Endothelial cell (in vitro differentiated cells): ENCODE measurements at regions not wholly inside any gene's neighbourhood (a gene's known extent, or its start where the extent isn't known, plus 50 kb on each side); places are given as distances from the start of the nearest gene placed in this dataset.

Experiments used
- DNase-seq: peaks from one replicate; pipeline ENCODE4 v3.0.0; 2021; ENCODE audit warnings: low spot score
- H3K27ac Mint-ChIP-seq: one replicate; pipeline ENCODE4 v1.8.0; 2021; ENCODE audit warnings: mixed read lengths, inconsistent platforms; ENCODE audit not compliant: unreplicated experiment
- H3K27me3 Mint-ChIP-seq: one replicate; pipeline ENCODE4 v1.8.0; 2021; ENCODE audit warnings: mild to moderate bottlenecking, moderate library complexity, mixed read lengths, inconsistent platforms; ENCODE audit not compliant: unreplicated experiment
- H3K36me3 Mint-ChIP-seq: one replicate; pipeline ENCODE4 v1.8.0; 2021; ENCODE audit warnings: mild to moderate bottlenecking, low read depth, mixed read lengths, inconsistent platforms; ENCODE audit not compliant: unreplicated experiment
- H3K4me1 Mint-ChIP-seq: one replicate; pipeline ENCODE4 v1.8.0; 2021; ENCODE audit warnings: mild to moderate bottlenecking, mixed read lengths, inconsistent platforms; ENCODE audit not compliant: unreplicated experiment
- H3K4me3 Mint-ChIP-seq: one replicate; pipeline ENCODE4 v1.8.0; 2021; ENCODE audit warnings: mild to moderate bottlenecking, mixed read lengths, inconsistent platforms; ENCODE audit not compliant: unreplicated experiment
- H3K9me3 Mint-ChIP-seq: one replicate; pipeline ENCODE4 v1.8.0; 2021; ENCODE audit warnings: mixed read lengths, inconsistent platforms; ENCODE audit not compliant: unreplicated experiment
- TF ChIP-seq, protein P1 (sequence below): fragments of 200-600 bp; sonication (generic); IDR thresholded peaks from one replicate; pipeline ENCODE4 v1.5.0; 2021; ENCODE audit warnings: antibody characterized with exemption; ENCODE audit not compliant: unreplicated experiment

DNA sequence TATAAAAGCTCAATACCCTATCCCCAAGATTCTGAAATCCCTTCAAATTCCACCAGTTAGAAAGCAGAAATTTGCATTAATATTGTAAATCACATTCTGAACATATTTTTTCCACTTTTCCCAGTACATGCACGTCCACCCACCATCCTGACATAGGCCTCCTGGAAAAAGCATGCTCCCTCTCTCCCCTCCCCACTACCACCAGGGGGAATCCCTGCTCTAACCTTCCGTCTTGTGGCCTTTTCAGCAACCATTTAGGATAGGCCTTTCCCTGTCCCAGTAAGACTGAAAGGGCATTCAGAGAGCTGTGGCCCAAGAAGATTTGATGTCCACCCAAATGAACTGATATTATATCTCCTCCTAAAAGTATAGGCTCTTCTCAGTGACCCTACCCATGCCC lies 182.1 kb downstream of the ARRDC4 start:
- no peaks in the 10 kb centered on the region for H3K36me3 Mint-ChIP-seq
- H3K4me3 Mint-ChIP-seq: no peak overlapping the region
- H3K27ac Mint-ChIP-seq: no peak overlapping the region
- TF ChIP-seq, protein P1, sequence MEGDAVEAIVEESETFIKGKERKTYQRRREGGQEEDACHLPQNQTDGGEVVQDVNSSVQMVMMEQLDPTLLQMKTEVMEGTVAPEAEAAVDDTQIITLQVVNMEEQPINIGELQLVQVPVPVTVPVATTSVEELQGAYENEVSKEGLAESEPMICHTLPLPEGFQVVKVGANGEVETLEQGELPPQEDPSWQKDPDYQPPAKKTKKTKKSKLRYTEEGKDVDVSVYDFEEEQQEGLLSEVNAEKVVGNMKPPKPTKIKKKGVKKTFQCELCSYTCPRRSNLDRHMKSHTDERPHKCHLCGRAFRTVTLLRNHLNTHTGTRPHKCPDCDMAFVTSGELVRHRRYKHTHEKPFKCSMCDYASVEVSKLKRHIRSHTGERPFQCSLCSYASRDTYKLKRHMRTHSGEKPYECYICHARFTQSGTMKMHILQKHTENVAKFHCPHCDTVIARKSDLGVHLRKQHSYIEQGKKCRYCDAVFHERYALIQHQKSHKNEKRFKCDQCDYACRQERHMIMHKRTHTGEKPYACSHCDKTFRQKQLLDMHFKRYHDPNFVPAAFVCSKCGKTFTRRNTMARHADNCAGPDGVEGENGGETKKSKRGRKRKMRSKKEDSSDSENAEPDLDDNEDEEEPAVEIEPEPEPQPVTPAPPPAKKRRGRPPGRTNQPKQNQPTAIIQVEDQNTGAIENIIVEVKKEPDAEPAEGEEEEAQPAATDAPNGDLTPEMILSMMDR: no peak
- DNase-seq: peak; percentile 19
- no peaks in the 10 kb centered on the region for H3K27me3 Mint-ChIP-seq
- H3K9me3 Mint-ChIP-seq: no peaks in the 10 kb centered on the region
- no peaks in the 10 kb centered on the region for H3K4me1 Mint-ChIP-seq

- no peaks in the 10 kb centered on the region for H3K36me3 Mint-ChIP-seq
- H3K9me3 Mint-ChIP-seq: no peaks in the 10 kb centered on the region
- H3K27ac Mint-ChIP-seq: no peak overlapping the region
- H3K4me1 Mint-ChIP-seq: no peaks in the 10 kb centered on the region
- peaks cover 1% of the 10 kb centered on the region for H3K27me3 Mint-ChIP-seq
- TF ChIP-seq, protein P1: no peak
- no peak overlapping the region for H3K4me3 Mint-ChIP-seq
- DNase-seq: no peak
Measured at GRCh38 chr15:98143116-98143515, 182.6 kb downstream of the ARRDC4 start.

- DNase-seq: no peak
- Mint-ChIP-seq H3K27ac (no peak overlapping the region), H3K4me3 (no peak overlapping the region), H3K27me3 (peaks cover 1% of the 10 kb centered on the region), H3K9me3 (no peaks in the 10 kb centered on the region), H3K4me1 (no peaks in the 10 kb centered on the region), H3K36me3 (no peaks in the 10 kb centered on the region)
- TF ChIP-seq, protein P1: no peak
Measured at GRCh38 chr15:98144388-98144787, 183.9 kb downstream of the ARRDC4 start.

DNA sequence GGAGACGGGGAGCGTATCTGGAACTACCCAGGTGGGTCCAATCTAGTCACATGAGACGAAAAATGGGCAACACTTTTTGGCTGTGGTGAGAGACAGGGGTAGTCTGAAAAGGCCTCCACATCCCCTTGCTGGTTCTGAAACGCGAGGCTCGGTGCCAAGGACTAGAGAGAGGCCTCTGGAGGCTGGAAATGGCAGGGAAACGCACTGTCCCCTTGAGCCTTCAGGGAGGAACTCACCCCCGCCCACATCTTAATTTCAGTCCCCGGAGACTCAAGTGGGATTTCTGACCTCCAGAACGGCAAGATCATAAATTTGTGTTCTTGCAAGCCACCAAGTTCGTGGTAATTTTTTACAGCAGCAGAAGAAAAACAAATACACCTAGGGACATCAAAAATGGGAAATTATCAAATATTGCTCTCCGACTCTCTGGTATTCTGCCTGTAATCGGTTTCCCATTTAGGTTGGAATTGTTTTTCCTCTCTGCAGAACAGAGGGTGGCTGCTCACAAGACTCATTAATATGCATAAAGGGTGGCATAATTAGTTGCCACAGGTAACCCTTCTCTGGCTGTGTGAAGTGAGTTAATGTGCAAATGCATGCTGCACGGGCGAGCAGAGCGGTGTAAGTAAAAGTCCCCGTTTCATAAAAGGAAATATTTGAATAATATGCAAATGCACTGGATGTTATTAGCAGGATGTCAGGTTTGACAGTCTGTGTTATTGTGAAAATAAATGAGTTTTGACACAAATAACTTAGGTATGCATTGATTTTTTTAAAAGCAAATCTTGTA lies 185.7 kb downstream of the ARRDC4 start:
- Mint-ChIP-seq H3K27me3 (peaks cover 1% of the 10 kb centered on the region), H3K36me3 (no peaks in the 10 kb centered on the region), H3K4me1 (no peaks in the 10 kb centered on the region), H3K9me3 (no peaks in the 10 kb centered on the region), H3K27ac (no peak overlapping the region), H3K4me3 (no peak overlapping the region)
- TF ChIP-seq, protein P1: no peak
- no peak for DNase-seq

DNA sequence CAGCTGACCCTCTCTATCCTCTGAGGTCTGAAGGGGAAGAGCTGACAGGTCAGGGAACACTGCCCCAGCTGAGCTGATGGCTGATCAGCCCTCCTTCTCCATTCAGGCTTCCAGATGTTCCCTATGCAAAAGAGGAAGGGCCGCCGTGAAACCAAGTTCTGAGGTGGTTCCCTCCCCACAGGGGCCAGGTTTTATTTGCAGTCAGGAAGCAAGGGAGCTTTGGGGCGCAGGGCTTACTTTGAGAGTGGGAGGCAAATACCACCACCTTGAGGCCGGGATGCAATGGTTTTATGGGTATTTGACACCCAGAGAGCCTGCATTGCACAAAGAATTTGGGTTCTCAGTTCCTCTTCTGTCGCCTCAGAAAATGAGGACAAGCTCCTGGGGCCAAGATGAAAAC lies 186.9 kb downstream of the ARRDC4 start:
- H3K36me3 Mint-ChIP-seq: no peaks in the 10 kb centered on the region
- H3K4me1 Mint-ChIP-seq: no peaks in the 10 kb centered on the region
- no peak for DNase-seq
- no peak overlapping the region for H3K27ac Mint-ChIP-seq
- no peaks in the 10 kb centered on the region for H3K9me3 Mint-ChIP-seq
- TF ChIP-seq, protein P1: no peak
- no peak overlapping the region for H3K4me3 Mint-ChIP-seq
- H3K27me3 Mint-ChIP-seq: peaks cover 1% of the 10 kb centered on the region
